ENCODE measurements at regions not wholly inside any gene's neighbourhood (a gene's known extent, or its start where the extent isn't known, plus 50 kb on each side); places are given as distances from the start of the nearest gene placed in this dataset.

DNA sequence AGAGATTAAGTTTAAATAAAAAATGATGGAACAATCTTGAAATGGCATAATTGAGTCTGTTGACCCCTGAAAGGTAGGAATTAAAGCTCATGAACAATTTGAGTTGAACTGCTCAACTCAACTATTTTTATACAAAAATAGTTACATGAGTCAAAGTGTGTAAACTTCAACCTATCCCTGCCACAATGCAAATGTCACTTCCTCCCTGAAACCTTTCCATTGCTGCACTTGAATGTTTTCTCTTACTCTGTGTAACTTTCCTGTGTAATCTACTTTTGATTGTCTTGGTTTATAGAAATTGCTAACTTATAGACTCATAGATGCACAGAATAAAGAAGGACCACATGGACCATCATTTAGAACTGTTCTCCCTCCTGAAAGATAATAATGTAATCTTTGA is 218.5 kb downstream of the GBA3 start:
- DNase-seq: no peak

DNA sequence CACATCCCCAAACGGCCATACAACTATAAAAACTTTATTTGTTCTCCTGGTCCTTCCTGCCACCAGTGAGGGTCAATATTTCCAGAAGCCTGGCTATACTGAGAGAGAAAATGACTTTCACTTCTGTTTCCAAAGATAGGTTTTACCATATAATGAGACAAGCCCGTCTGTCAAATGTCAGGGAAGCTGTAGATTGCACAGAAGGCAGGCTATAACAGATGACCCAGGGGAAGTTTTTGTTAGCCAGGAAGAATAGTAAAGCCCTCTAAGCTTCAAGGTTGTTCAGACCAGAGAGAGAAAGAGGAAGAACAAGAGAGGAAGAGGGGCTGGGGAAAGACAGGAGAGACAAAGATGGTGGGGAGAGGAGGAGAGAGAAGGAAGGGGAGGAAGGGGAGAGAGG is 217.5 kb downstream of the GBA3 start:
- no peak for DNase-seq

DNA sequence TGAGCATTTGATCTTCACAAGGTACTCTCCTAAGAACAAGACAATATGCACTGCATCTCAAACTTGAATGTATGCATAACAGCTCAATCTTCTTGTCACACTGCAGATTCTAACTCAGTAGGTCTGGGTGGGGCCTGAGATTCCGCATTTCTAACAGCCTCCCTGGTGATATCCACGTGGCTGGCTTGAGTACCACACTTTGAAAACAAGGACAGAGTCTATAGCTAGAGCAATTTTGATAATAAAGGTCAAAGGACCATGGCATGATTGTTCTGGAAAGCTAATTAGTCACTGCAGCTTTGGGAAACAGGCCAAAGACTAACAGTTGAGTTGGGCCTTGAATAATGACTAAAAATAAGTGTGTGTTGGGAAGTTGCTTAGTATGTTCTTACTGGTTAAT is 213.3 kb downstream of the GBA3 start:
- no peak for DNase-seq

- no peak for DNase-seq
These were observed 211.2 kb downstream of the GBA3 start for GRCh38 chr4:22903913-22904312.

GRCh38 chr4:22901631-22902030 is 208.9 kb downstream of the GBA3 start:
- DNase-seq: no peak

DNA sequence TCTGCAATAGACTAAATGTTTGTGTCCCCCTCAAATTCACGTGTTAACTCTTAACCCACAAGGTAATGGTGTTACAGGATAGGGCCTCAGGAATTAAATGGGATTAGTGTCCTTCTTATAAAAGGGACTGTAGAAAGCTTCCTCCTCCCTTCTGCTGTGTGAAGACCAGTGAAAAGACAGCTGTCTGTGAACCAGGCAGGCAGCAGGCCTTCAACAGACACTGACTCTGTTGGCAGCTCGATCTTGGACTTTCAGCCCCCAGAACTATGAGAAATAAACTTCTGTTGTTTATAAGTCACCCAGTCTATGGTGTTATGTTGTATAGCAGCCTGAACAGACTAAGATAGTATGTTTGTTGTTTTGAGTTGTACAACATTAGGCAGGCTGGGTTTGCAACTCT is 208.1 kb downstream of the GBA3 start:
- DNase-seq: no peak

GRCh38 chr4:22897520-22898108 is 204.9 kb downstream of the GBA3 start:
- DNase-seq: peak; percentile 5 to 19

- DNase-seq: no peak
These were observed 202.7 kb downstream of the GBA3 start for GRCh38 chr4:22895482-22895881.

- no peak for DNase-seq
These were observed 191.4 kb downstream of the GBA3 start for GRCh38 chr4:22884157-22884556.

DNA sequence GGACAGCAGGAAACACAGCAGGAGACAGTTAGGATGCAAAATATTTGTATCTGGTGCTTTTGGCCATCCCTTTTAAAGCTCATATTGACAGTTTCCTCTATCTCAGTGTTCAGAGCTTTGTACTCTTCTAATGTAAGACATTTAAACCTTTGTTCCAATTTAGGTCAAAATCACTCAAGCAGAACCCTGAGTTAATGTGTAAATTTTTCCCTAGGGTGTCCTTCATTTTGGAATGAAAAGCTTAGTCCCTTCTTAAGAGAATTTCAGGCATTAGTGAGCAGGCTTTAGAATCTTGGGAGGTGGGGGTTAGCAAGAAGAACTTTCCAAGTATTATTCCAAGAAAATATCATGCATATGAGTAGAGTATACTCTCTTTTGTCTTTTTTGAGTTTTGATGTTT is 188.7 kb downstream of the GBA3 start:
- DNase-seq: no peak

GRCh38 chr4:22877486-22878052 is 184.8 kb downstream of the GBA3 start:
- DNase-seq: no peak

DNA sequence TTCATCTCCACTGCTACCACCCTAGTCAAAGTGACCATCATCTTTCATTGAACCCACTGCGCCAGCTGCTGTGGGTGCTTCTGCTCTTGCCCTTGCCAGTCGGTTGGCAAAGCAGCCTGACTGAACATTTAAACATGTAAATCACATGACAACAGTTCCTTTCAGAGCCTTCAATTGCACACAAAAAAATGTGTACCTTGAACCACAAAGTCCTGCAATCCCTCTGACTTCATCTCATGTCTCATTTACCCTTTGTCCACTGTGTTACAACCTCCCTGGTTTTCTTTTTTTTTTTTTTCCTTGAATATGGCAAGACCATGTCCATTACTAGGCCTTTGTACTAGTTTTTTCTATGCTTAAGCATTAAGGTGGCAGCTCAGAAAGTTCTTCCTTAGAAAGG is 183.5 kb downstream of the GBA3 start:
- DNase-seq: no peak

DNA sequence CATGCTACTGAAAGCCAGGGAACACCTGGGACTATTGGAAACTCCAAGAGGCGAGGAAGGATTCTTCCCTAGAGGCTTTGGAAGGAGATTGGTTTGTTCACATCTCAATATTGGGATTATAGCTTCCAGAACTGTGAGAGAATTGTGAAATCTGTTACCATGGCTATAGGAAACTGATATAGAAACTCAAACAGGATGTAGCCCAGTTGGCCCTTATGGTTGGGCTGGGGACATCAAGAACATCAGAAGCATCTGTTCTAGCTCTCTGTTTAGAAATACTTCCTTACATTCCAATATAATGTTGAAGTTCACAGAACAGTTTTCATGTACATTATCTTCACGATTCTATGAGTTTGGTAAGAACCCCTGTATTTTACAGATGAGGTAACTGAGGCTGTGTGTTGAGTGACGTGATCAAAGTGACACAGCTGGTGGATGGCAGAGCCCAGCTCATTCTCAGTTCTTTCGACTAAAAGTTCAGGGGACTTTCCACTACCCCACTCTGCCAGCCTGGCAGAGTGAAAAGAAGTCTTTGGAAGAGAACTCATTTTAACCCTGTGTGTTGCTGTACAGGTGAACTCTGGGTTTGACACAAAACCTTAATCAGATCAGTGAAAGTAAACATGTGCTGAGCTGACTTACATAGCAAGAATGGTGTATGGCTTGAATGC is 183.0 kb downstream of the GBA3 start:
- DNase-seq: no peak

DNA sequence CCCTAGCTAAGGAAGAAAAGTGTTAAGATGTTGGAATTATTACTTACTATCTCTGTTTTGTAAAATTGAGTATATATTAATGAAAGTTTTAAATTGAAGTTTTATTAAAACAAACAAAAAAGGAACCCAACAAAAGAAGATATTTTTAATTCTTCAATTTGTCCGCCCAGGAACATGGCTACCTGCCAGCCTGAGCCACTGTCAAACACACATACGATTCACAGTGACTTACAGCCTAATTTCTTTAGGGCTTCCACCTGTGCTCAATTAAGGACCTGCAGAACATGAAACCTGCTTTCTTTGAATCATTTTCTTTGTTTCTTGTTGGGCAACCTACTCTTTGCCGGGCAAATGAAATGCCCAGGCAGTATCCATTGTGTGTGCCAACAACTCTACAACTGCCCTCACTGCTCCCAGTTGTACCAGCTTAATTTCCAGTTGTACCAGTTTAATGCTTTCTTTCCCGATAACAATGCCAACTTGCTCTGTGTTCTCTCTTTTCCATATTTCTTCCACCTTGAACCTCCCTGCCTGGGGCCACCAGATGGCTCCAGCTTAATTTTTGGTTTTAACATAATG is 181.7 kb downstream of the GBA3 start:
- DNase-seq: no peak

GRCh38 chr4:22873899-22874298 is 181.2 kb downstream of the GBA3 start:
- DNase-seq: no peak

- no peak for DNase-seq
These were observed 178.2 kb downstream of the GBA3 start for GRCh38 chr4:22870847-22871449.

DNA sequence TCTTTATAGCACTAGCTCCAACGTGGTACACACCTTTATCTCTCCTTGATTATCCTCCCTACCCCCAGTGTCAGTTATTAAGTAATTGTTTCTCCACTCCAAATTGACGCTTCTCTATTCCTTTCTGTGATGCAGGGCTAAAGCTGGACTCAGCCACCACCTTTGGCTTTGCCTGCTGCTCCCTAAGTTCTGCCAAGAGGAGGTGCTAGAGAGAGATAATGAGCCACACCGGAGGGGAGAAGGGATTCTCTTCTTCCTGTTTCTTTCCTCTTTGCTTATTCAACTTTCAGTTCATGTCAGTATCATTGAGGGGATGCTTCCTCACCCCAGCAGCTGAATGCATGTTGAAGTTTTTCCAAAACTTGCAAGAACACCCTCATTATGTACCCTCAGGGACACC is 176.5 kb downstream of the GBA3 start:
- DNase-seq: no peak
